ENCODE measurements at regions not wholly inside any gene's neighbourhood (a gene's known extent, or its start where the extent isn't known, plus 50 kb on each side); places are given as distances from the start of the nearest gene placed in this dataset.

DNA sequence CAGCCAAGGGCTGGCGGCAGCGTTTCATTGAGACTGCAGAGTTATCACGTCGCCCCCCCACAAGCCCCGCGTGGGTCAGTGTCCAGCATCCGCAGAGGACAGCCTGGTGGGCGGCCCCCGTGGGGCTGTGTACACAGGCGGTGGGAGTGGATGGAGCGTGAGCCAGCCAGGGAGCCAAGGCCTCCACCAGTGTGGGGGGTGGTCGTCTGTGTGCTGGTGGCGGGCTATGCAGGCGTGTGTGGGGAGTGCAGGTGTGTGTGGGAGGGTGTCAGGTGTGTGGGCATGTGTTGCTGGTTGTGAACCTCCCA lies 56.5 kb upstream of the NKX1-1 start:
- Histone ChIP-seq H3K4me2 (ENCODE audit: insufficient read depth, low read length) (no peak overlapping the region), H3K4me1 (ENCODE audit: control insufficient read depth, extremely low read depth, insufficient read depth, low read length) (no peaks in the 10 kb centered on the region), H4K20me1 (replicated peaks; ENCODE audit: control insufficient read depth, extremely low read depth, insufficient read depth, low read length) (no peaks in the 10 kb centered on the region), H3K9me3 (replicated peaks; ENCODE audit: control insufficient read depth, insufficient read depth, low read length) (no peaks in the 10 kb centered on the region), H3K9ac (replicated peaks; ENCODE audit: extremely low read depth, insufficient read depth, low read length) (no peak overlapping the region), H2AFZ (ENCODE audit: low read depth, low read length) (no peak overlapping the region), H3K36me3 (ENCODE audit: control insufficient read depth in 2 of 2, extremely low read depth in 1 of 2, insufficient read depth in 2 of 2, low read length in 2 of 2) (no peaks in the 10 kb centered on the region), H3K27ac (ENCODE audit: insufficient read depth, low read depth, low read length) (no peak overlapping the region), H3K79me2 (ENCODE audit: control insufficient read depth, insufficient read depth, low read length) (no peaks in the 10 kb centered on the region), H3K9me1 (replicated peaks; ENCODE audit: control insufficient read depth, extremely low read depth, insufficient read depth, low read length) (no peaks in the 10 kb centered on the region), H3K27me3 (ENCODE audit: control insufficient read depth in 2 of 2, insufficient read depth in 2 of 2, low read length in 2 of 2) (peaks cover 10 to 15% of the 10 kb centered on the region in 2 experiments), H3K4me3 (replicated peaks in 1 of 3; ENCODE audit: insufficient read depth in 1 of 3, low read depth in 1 of 3, low read length in 3 of 3) (no peak overlapping the region)
- ChIA-PET CTCF (no interaction called here), POLR2A (no interaction called here)
- FAIRE-seq (no peak), DNase-seq (ENCODE audit: low read depth, low spot score) (no peak)
- TF ChIP-seq, protein P1, sequence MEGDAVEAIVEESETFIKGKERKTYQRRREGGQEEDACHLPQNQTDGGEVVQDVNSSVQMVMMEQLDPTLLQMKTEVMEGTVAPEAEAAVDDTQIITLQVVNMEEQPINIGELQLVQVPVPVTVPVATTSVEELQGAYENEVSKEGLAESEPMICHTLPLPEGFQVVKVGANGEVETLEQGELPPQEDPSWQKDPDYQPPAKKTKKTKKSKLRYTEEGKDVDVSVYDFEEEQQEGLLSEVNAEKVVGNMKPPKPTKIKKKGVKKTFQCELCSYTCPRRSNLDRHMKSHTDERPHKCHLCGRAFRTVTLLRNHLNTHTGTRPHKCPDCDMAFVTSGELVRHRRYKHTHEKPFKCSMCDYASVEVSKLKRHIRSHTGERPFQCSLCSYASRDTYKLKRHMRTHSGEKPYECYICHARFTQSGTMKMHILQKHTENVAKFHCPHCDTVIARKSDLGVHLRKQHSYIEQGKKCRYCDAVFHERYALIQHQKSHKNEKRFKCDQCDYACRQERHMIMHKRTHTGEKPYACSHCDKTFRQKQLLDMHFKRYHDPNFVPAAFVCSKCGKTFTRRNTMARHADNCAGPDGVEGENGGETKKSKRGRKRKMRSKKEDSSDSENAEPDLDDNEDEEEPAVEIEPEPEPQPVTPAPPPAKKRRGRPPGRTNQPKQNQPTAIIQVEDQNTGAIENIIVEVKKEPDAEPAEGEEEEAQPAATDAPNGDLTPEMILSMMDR (IDR thresholded peaks at IDR 0.05; ENCODE audit: extremely low read depth in 1 of 2, insufficient read depth in 1 of 2, low read depth in 1 of 2, low read length in 2 of 2): no peak
- no peak for TF ChIP-seq POLR2A (IDR thresholded peaks at IDR 0.05; ENCODE audit: low read depth, low read length)
- no peak for TF ChIP-seq POLR2AphosphoS5 (IDR thresholded peaks at IDR 0.05; ENCODE audit: insufficient read depth, low read depth, low read length)
- no peak for TF ChIP-seq JUN (IDR thresholded peaks at IDR 0.05; ENCODE audit: borderline replicate concordance, insufficient read depth, insufficient read length, low read depth)
- no peak for TF ChIP-seq MAX (IDR thresholded peaks at IDR 0.05; ENCODE audit: insufficient read depth, insufficient read length)
- TF ChIP-seq FOS (IDR thresholded peaks at IDR 0.05; ENCODE audit: borderline replicate concordance, insufficient read depth, low read length): no peak
- TF ChIP-seq EZH2 (IDR thresholded peaks at IDR 0.05; ENCODE audit: borderline replicate concordance, low read depth, low read length, severe bottlenecking): no peak
- BruUV-seq (replicated peaks): no TSS peak
- dilution Hi-C loops (cut with MboI; ENCODE audit: extremely low pct_ligation_motif_present, low sequenced_read_pairs) (no loop called here), intact Hi-C loops (cut with micrococcal nuclease) (no loop called here)

All from endothelial cell of umbilical vein (primary cell).